ENCODE measurements at regions not wholly inside any gene's neighbourhood (a gene's known extent, or its start where the extent isn't known, plus 50 kb on each side); places are given as distances from the start of the nearest gene placed in this dataset.

GRCh38 chr11:69380451-69380901 is 86.5 kb downstream of the MYEOV start:
- TF ChIP-seq POLR2A (IDR thresholded peaks at IDR 0.05; ENCODE audit: low read length) (no peak), GATA1 (IDR thresholded peaks at IDR 0.05; ENCODE audit: low read depth, low read length) (no peak)
